CD4-positive, alpha-beta T cell treated with Interleukin-4 for 4 hours (primary cell): ENCODE measurements at regions not wholly inside any gene's neighbourhood (a gene's known extent, or its start where the extent isn't known, plus 50 kb on each side); places are given as distances from the start of the nearest gene placed in this dataset.
A peak's percentile ranks its signal among the peaks of the same experiment; 100 is the strongest.

Experiments used
- DNase-seq: peaks from one replicate; pipeline ENCODE4 v3.0.0-alpha.2; 2020

- DNase-seq, result no peak
These were observed 52.6 kb downstream of the ERICH4 start for GRCh38 chr19:41495589-41495988.

GRCh38 chr19:41499899-41500298 lies 56.9 kb downstream of the ERICH4 start:
- no peak for DNase-seq

- DNase-seq, result no peak
These were observed 57.5 kb downstream of the ERICH4 start for GRCh38 chr19:41500443-41500842.

- DNase-seq, result no peak
These were observed 58.9 kb downstream of the ERICH4 start for GRCh38 chr19:41501854-41502253.

- DNase-seq, result no peak
These were observed 62.1 kb downstream of the ERICH4 start for GRCh38 chr19:41505105-41505504.

GRCh38 chr19:41510484-41510883 lies 65.5 kb upstream of the CEACAM21 start:
- no peak for DNase-seq

GRCh38 chr19:41511628-41512027 lies 64.3 kb upstream of the CEACAM21 start:
- no peak for DNase-seq

GRCh38 chr19:41515015-41515652 lies 60.8 kb upstream of the CEACAM21 start:
- no peak for DNase-seq

GRCh38 chr19:41516292-41517171 lies 59.4 kb upstream of the CEACAM21 start:
- DNase-seq, result peak; percentile 22

- no peak for DNase-seq
These were observed 57.8 kb upstream of the CEACAM21 start for GRCh38 chr19:41518141-41518540.

- peak; percentile 31 for DNase-seq
These were observed 54.6 kb upstream of the CEACAM21 start for GRCh38 chr19:41521138-41521930.

GRCh38 chr19:41521931-41522555 lies 53.9 kb upstream of the CEACAM21 start:
- peak; percentile 25 for DNase-seq

- no peak for DNase-seq
These were observed 50.0 kb upstream of the CEACAM21 start for GRCh38 chr19:41525989-41526388.
